ENCODE measurements at regions not wholly inside any gene's neighbourhood (a gene's known extent, or its start where the extent isn't known, plus 50 kb on each side); places are given as distances from the start of the nearest gene placed in this dataset.

- TF ChIP-seq EZH2 (IDR thresholded peaks at IDR 0.05; ENCODE audit: borderline replicate concordance, low read depth, low read length, severe bottlenecking) = no peak
- no peak for TF ChIP-seq CTCF (IDR thresholded peaks at IDR 0.05; ENCODE audit: borderline replicate concordance, extremely low read depth, low read length, poor library complexity, severe bottlenecking)
Observed at GRCh38 chr12:124632519-124632984, 65.1 kb upstream of the NCOR2 start.
